Sigmoid colon (tissue), 6 donors: ENCODE measurements at regions not wholly inside any gene's neighbourhood (a gene's known extent, or its start where the extent isn't known, plus 50 kb on each side); places are given as distances from the start of the nearest gene placed in this dataset.

Experiments used
- DNase-seq: peaks from one replicate; pipeline ENCODE4 v3.0.0-alpha.2; 2019
- H3K27ac ChIP-seq, 4 donors: fragments of 200-600 bp; sonication (generic); one replicate each; pipeline ENCODE4 v1.5.1; 2016 to 2019; ENCODE audit warnings: mild to moderate bottlenecking in 1 of 4
- H3K27me3 ChIP-seq, 3 donors: fragments of 200-600 bp; sonication (generic); one replicate each; pipeline ENCODE4 v1.5.1; 2019; ENCODE audit warnings: mild to moderate bottlenecking in 1 of 3
- H3K36me3 ChIP-seq, 4 donors: fragments of 200-600 bp; sonication (generic); one replicate each; pipeline ENCODE4 v1.5.1; 2016 to 2019
- H3K4me1 ChIP-seq, 4 donors: fragments of 200-600 bp; sonication (generic); one replicate each; pipeline ENCODE4 v1.5.1; 2017 to 2019
- H3K4me3 ChIP-seq, 4 donors: fragments of 200-600 bp; sonication (generic); one replicate each; pipeline ENCODE4 v1.5.1; 2017 to 2019; ENCODE audit warnings: mild to moderate bottlenecking in 2 of 4, moderate library complexity in 1 of 4
- H3K9me3 ChIP-seq, 4 donors: fragments of 200-600 bp in 3 of 4; sonication (generic) in 3 of 4; one replicate each; pipeline versions ENCODE4 v1.5.1 to v1.6.1; 2013 to 2019
- EP300 ChIP-seq, 4 donors: sonication (generic); formaldehyde crosslinking; IDR thresholded peaks; one replicate each; pipeline ENCODE4 v1.6.1; 2017; ENCODE audit warnings: antibody characterized with exemption in 4 of 4
- POLR2A ChIP-seq, 2 donors: fragments of 450-650 bp; IDR thresholded peaks; one replicate each; pipeline ENCODE4 v1.6.1; 2016; ENCODE audit warnings: antibody characterized with exemption in 2 of 2, mild to moderate bottlenecking in 2 of 2, moderate library complexity in 2 of 2
- POLR2AphosphoS5 ChIP-seq, 4 donors: sonication (generic); formaldehyde crosslinking; IDR thresholded peaks; one replicate each; pipeline ENCODE4 v1.6.1; 2017; ENCODE audit warnings: antibody characterized with exemption in 4 of 4
- WGBS, 2 donors: extraction: QIAGEN DNeasy Blood & Tissue Kit; methylation state at CpG; one replicate each; pipeline ENCODE4 v1.1.7; 2013; 5-methylcytosine and 5-hydroxymethylcytosine counted together
- intact Hi-C: fragments of 100-400 bp; cut with DNase I; formaldehyde crosslinking; loops from one replicate; pipeline ENCODE4 v1.15.1; 2023
- TF ChIP-seq, protein P1 (sequence below), 4 experiments: fragments of 450-650 bp in 3 of 4; fragments of 200-600 bp in 1 of 4; IDR thresholded peaks; one replicate each; pipeline ENCODE4 v1.5.1; 2016 to 2019; ENCODE audit warnings: antibody characterized with exemption in 4 of 4, mild to moderate bottlenecking in 3 of 4, moderate library complexity in 2 of 4
- donor health status: healthy with polysubstance abuse.
- donor health status: healthy.

DNA sequence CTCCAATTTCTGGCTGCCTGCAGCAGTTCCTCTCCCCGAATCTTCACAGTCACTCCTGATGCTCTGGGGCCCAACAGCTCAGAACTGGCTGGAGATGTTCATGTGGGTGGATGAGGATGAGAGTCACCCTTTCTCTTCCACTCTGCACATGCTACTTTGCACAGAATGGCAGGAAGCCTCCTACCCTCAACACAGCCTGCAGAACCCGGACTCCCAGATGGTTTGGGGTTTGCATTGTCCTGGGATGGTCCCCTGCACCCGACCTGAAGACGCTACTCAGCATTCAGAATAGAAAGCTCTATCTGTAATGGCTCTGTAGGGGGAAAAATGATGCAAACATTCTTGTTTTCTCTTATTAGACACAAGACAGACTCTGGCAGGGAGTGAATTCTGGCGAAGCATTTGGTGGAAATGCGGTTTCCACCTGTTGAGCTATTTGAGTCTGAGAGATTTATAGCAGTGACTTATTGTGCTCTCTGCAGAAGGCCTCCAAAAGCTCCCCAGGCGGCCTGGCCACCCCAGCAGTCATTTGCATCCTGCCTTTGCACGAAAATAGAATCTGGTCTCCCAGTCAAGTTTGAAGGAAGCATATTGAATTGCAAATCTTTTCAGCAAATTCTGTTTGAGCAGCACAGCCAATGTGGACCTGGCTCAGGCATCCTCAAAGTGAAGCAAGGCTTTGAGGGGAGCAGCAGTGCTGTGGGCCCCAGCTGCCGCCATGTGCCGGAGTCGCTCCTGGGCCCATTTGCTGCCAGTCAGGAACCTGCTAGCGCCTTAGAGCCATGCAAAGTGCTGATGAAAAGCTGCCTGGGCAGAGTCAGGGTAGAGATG lies 309.3 kb downstream of the TCERG1L start:
- no peaks in the 10 kb centered on the region for H3K27me3 ChIP-seq
- H3K36me3 ChIP-seq, result no peaks in the 10 kb centered on the region
- no peak overlapping the region for H3K4me3 ChIP-seq
- intact Hi-C loops, result no loop called here
- H3K27ac ChIP-seq, result no peak overlapping the region
- no peaks in the 10 kb centered on the region for H3K9me3 ChIP-seq
- TF ChIP-seq, protein P1, sequence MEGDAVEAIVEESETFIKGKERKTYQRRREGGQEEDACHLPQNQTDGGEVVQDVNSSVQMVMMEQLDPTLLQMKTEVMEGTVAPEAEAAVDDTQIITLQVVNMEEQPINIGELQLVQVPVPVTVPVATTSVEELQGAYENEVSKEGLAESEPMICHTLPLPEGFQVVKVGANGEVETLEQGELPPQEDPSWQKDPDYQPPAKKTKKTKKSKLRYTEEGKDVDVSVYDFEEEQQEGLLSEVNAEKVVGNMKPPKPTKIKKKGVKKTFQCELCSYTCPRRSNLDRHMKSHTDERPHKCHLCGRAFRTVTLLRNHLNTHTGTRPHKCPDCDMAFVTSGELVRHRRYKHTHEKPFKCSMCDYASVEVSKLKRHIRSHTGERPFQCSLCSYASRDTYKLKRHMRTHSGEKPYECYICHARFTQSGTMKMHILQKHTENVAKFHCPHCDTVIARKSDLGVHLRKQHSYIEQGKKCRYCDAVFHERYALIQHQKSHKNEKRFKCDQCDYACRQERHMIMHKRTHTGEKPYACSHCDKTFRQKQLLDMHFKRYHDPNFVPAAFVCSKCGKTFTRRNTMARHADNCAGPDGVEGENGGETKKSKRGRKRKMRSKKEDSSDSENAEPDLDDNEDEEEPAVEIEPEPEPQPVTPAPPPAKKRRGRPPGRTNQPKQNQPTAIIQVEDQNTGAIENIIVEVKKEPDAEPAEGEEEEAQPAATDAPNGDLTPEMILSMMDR (IDR thresholded peaks at IDR 0.05), result no peak
- TF ChIP-seq POLR2A (IDR thresholded peaks at IDR 0.05), result no peak
- TF ChIP-seq POLR2AphosphoS5 (IDR thresholded peaks at IDR 0.05), result no peak
- TF ChIP-seq EP300 (IDR thresholded peaks at IDR 0.05), result no peak
- no peaks in the 10 kb centered on the region for H3K4me1 ChIP-seq
- no peak for DNase-seq
- WGBS, 2 donors, result 53 to 72% methylated on average over 12 of the region's 12 CpGs

DNA sequence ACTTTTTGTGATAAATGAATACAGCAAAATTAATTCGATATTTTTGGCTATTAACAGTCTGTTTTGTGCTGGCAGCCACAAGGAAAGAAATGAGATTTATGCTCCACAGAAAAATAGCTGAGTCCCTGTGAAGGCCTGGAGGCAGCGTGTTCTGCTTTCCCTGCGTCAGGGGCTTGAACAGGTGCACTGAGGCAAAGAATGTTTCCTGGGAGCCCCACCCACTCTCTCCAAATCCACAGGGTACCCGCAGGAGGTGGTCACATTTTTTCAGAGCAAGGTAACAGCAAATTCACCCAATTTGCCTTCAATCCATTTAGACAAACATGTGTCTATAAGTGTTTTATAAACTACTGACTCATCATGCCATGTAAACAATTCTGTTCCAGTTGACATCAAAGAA lies 308.1 kb downstream of the TCERG1L start:
- Histone ChIP-seq H3K27ac (no peak overlapping the region), H3K27me3 (no peaks in the 10 kb centered on the region), H3K4me1 (no peaks in the 10 kb centered on the region), H3K4me3 (no peak overlapping the region), H3K9me3 (no peaks in the 10 kb centered on the region), H3K36me3 (no peaks in the 10 kb centered on the region)
- 75 to 86% methylated on average over 4 of the region's 4 CpGs for WGBS, 2 donors
- no peak for TF ChIP-seq POLR2A (IDR thresholded peaks at IDR 0.05)
- TF ChIP-seq POLR2AphosphoS5 (IDR thresholded peaks at IDR 0.05), result no peak
- TF ChIP-seq, protein P1 (IDR thresholded peaks at IDR 0.05), result no peak
- no peak for DNase-seq
- intact Hi-C loops, result no loop called here

DNA sequence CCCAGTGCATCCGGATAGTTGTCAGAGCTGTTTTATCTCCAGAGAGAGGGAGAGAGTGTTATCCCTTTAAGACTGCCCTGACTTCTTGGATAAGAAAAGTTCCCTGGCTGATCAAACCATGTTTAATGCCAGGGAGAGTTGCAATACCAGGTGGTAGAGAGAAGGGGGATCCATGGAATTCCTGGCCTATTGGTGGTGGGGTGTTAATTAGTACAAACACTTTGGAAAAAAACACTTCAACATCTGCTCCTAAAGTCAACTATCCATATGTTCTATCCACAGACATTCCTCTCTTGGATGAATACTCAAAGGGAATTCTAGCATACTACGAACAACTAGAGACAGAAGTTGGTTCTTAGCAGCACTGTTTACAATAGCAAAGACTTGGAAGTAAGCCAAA lies 307.2 kb downstream of the TCERG1L start:
- 46 to 61% methylated on average over 2 of the region's 2 CpGs for WGBS, 2 donors
- Histone ChIP-seq H3K27ac (no peak overlapping the region), H3K27me3 (no peaks in the 10 kb centered on the region), H3K4me1 (no peaks in the 10 kb centered on the region), H3K4me3 (no peak overlapping the region), H3K36me3 (no peaks in the 10 kb centered on the region), H3K9me3 (no peaks in the 10 kb centered on the region)
- intact Hi-C loops, result no loop called here
- no peak for DNase-seq
- no peak for TF ChIP-seq POLR2A (IDR thresholded peaks at IDR 0.05)
- TF ChIP-seq, protein P1 (IDR thresholded peaks at IDR 0.05), result no peak
- TF ChIP-seq POLR2AphosphoS5 (IDR thresholded peaks at IDR 0.05), result no peak
- no peak for TF ChIP-seq EP300 (IDR thresholded peaks at IDR 0.05)

DNA sequence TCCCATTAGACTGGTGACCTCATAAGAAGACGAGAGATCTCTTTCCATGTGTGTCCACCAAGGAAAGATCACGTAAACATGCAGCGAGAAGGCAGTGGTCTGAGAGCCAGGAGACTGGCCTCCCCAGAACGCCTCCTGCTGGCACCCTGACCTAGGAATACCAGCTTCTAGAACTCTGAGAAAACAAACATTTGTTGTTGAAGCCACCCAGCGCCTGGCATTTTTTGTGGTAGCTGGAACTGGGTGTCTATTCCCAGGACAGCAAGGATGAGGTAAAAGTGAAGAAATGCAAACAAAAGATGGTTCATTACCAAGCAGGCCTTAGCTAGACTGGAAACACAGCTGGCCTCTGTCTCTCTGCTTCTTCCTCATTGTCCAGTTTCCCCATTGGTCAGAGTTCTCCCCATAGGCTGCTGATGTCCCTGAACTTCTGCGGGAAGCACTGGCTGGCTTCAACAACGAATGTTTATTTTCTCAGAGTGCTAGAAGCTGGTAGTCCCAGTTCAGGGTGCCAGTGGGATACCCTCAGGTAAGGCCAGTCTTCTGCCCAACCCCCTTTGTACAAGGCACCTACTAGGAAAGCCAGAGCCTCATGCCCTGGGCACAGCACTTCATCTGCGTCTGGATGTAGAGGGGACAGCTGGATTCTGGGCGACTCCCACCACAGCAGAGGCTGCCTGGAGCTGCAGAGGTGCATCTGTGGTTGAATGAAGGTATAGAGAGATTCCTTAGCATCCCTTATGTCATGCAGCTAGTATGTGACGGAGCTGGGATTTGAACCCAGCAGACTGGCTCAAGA lies 304.9 kb downstream of the TCERG1L start:
- Histone ChIP-seq H3K36me3 (no peaks in the 10 kb centered on the region), H3K27me3 (no peaks in the 10 kb centered on the region), H3K4me1 (no peaks in the 10 kb centered on the region), H3K9me3 (no peaks in the 10 kb centered on the region), H3K27ac (no peak overlapping the region), H3K4me3 (no peak overlapping the region)
- no peak for TF ChIP-seq EP300 (IDR thresholded peaks at IDR 0.05)
- no peak for TF ChIP-seq POLR2AphosphoS5 (IDR thresholded peaks at IDR 0.05)
- no peak for TF ChIP-seq POLR2A (IDR thresholded peaks at IDR 0.05)
- TF ChIP-seq, protein P1 (IDR thresholded peaks at IDR 0.05), result no peak
- intact Hi-C loops, result no loop called here
- DNase-seq, result no peak
- WGBS, 2 donors, result 77 to 87% methylated on average over 10 of the region's 10 CpGs
